OCI-LY3 (cell line): ENCODE measurements at regions not wholly inside any gene's neighbourhood (a gene's known extent, or its start where the extent isn't known, plus 50 kb on each side); places are given as distances from the start of the nearest gene placed in this dataset.

Source experiments
- H2AFZ ChIP-seq: fragments of 200-600, 300-600 bp; shearing (Covaris generic); 2 replicates; pipeline ENCODE4 v1.6.0; 2014; ENCODE audit warnings: antibody characterized with exemption, low read depth, low read length
- H3K27ac ChIP-seq: fragments of 200-600, 300-600 bp; sonication (generic); 2 replicates; pipeline ENCODE4 v1.5.1; 2014; ENCODE audit warnings: mild to moderate bottlenecking, low read length, moderate library complexity, mixed read lengths
- H3K27me3 ChIP-seq: fragments of 200-600, 300-600 bp; sonication (generic); 2 replicates; pipeline ENCODE4 v1.6.1; 2014; ENCODE audit warnings: low read depth, low read length, mixed read lengths
- H3K36me3 ChIP-seq: fragments of 200-600, 300-600 bp; sonication (generic); replicated peaks from 2 replicates; pipeline ENCODE3; 2014; ENCODE audit warnings: low read depth, low read length, mixed read lengths
- H3K4me1 ChIP-seq: fragments of 300-600, 200-600 bp; sonication (generic); 2 replicates; pipeline ENCODE4 v1.6.1; 2014; ENCODE audit warnings: low read length, mixed read lengths
- H3K4me2 ChIP-seq: fragments of 200-600, 300-600 bp; sonication (generic); 2 replicates; pipeline ENCODE4 v1.6.1; 2014; ENCODE audit warnings: low read length, mixed read lengths
- H3K4me3 ChIP-seq: fragments of 300-600, 200-600 bp; sonication (generic); 2 replicates; pipeline ENCODE4 v1.5.1; 2014; ENCODE audit warnings: antibody characterized with exemption, mild to moderate bottlenecking, low read length, moderate library complexity
- H3K79me2 ChIP-seq: fragments of 300-600, 200-600 bp; shearing (Covaris generic); 2 replicates; pipeline ENCODE4 v1.6.1; 2014; ENCODE audit warnings: mild to moderate bottlenecking, low read length, mixed read lengths
- H3K9ac ChIP-seq: fragments of 300-600, 200-600 bp; shearing (Covaris generic); 2 replicates; pipeline ENCODE4 v1.6.0; 2014; ENCODE audit warnings: mild to moderate bottlenecking, low read length, moderate library complexity
- H3K9me3 ChIP-seq: fragments of 200-600, 300-600 bp; shearing (Covaris generic); 2 replicates; pipeline ENCODE4 v1.6.1; 2014; ENCODE audit warnings: low read length, mixed read lengths; ENCODE audit not compliant: insufficient read depth
- H4K20me1 ChIP-seq: fragments of 200-600, 300-600 bp; sonication (generic); 2 replicates; pipeline ENCODE4 v1.6.1; 2016; ENCODE audit warnings: low read length, mixed read lengths; ENCODE audit not compliant: insufficient read depth
- CTCF ChIP-seq: fragments of 200-600, 300-600 bp; sonication (generic); IDR thresholded peaks from 2 replicates; pipeline ENCODE4 v1.5.1; 2014; ENCODE audit warnings: antibody characterized with exemption, low read length, low read depth
- EZH2phosphoT487 ChIP-seq: fragments of 200-600 bp; shearing (Covaris generic); IDR thresholded peaks from 2 replicates; pipeline ENCODE4 v1.6.1; 2018; ENCODE audit warnings: antibody characterized with exemption, mixed run types, low read depth

DNA sequence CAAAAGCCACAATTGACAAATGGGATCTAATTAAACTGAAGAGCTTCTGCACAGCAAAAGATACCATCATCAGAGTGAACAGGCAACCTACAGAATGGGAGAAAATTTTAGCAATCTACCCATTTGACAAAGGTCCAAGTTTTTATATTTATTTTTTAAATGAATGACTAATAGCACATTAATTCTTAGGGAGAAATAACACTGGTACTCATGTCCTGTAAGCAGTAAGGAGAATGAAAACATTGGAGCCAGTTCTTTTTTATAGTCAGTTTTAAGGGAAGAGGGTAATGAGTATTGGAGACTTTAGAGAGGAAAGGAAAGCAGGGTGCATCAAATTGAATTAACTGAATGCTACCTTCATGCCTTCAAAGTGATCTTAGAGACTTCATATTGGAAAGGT, 404.7 kb upstream of the TGFBR2 start:
- Histone ChIP-seq H3K79me2 (no peaks in the 10 kb centered on the region), H4K20me1 (no peaks in the 10 kb centered on the region), H3K36me3 (no peaks in the 10 kb centered on the region), H3K4me2 (no peak overlapping the region), H3K27ac (no peak overlapping the region), H3K9me3 (no peaks in the 10 kb centered on the region), H3K9ac (no peak overlapping the region), H2AFZ (no peak overlapping the region), H3K4me3 (no peak overlapping the region), H3K4me1 (peaks cover 23% of the 10 kb centered on the region), H3K27me3 (no peaks in the 10 kb centered on the region)
- TF ChIP-seq EZH2phosphoT487 (no peak), CTCF (no peak)

DNA sequence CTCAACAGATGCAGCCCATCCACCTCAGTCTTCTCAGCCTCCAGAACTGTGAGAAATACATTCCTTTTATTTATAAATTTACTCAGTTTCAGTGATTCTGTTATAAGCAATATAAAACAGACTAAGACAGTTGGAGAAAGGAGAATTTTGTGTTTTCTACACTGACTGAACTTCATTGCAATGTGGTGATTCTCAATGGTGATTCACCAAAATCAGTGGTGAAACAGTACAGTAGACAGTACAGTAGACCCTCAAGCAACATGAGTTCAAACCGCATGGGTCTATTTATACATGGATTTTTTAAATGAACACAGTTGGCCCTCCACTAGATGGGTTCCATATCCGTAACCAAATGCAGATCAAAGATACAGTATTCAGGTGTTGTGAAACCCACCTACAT, 403.1 kb upstream of the TGFBR2 start:
- H2AFZ ChIP-seq, result no peak overlapping the region
- H3K9ac ChIP-seq, result no peak overlapping the region
- H3K27me3 ChIP-seq, result no peaks in the 10 kb centered on the region
- no peak overlapping the region for H3K4me3 ChIP-seq
- H3K79me2 ChIP-seq, result no peaks in the 10 kb centered on the region
- no peaks in the 10 kb centered on the region for H4K20me1 ChIP-seq
- TF ChIP-seq CTCF (no peak), EZH2phosphoT487 (no peak)
- H3K9me3 ChIP-seq, result no peaks in the 10 kb centered on the region
- H3K4me2 ChIP-seq, result no peak overlapping the region
- H3K36me3 ChIP-seq, result no peaks in the 10 kb centered on the region
- no peak overlapping the region for H3K27ac ChIP-seq
- H3K4me1 ChIP-seq, result peaks cover 7% of the 10 kb centered on the region

- H3K9me3 ChIP-seq, result no peaks in the 10 kb centered on the region
- no peak overlapping the region for H3K9ac ChIP-seq
- H3K4me2 ChIP-seq, result no peak overlapping the region
- no peak for TF ChIP-seq CTCF
- no peak for TF ChIP-seq EZH2phosphoT487
- H2AFZ ChIP-seq, result no peak overlapping the region
- no peak overlapping the region for H3K27ac ChIP-seq
- no peaks in the 10 kb centered on the region for H3K4me1 ChIP-seq
- no peaks in the 10 kb centered on the region for H3K79me2 ChIP-seq
- no peak overlapping the region for H3K4me3 ChIP-seq
- no peaks in the 10 kb centered on the region for H4K20me1 ChIP-seq
- no peaks in the 10 kb centered on the region for H3K36me3 ChIP-seq
- H3K27me3 ChIP-seq, result no peaks in the 10 kb centered on the region
Observed at GRCh38 chr3:30204126-30204525, 402.3 kb upstream of the TGFBR2 start.

- H3K27me3 ChIP-seq, result no peaks in the 10 kb centered on the region
- peaks cover 6% of the 10 kb centered on the region for H3K4me1 ChIP-seq
- H3K9ac ChIP-seq, result no peak overlapping the region
- no peaks in the 10 kb centered on the region for H3K79me2 ChIP-seq
- no peak overlapping the region for H3K4me2 ChIP-seq
- TF ChIP-seq EZH2phosphoT487, result no peak
- TF ChIP-seq CTCF, result no peak
- no peak overlapping the region for H3K4me3 ChIP-seq
- H3K9me3 ChIP-seq, result no peaks in the 10 kb centered on the region
- no peak overlapping the region for H3K27ac ChIP-seq
- no peak overlapping the region for H2AFZ ChIP-seq
- no peaks in the 10 kb centered on the region for H3K36me3 ChIP-seq
- H4K20me1 ChIP-seq, result no peaks in the 10 kb centered on the region
Observed at GRCh38 chr3:30206051-30206450, 400.4 kb upstream of the TGFBR2 start.
